ENCODE measurements at regions not wholly inside any gene's neighbourhood (a gene's known extent, or its start where the extent isn't known, plus 50 kb on each side); places are given as distances from the start of the nearest gene placed in this dataset.

DNA sequence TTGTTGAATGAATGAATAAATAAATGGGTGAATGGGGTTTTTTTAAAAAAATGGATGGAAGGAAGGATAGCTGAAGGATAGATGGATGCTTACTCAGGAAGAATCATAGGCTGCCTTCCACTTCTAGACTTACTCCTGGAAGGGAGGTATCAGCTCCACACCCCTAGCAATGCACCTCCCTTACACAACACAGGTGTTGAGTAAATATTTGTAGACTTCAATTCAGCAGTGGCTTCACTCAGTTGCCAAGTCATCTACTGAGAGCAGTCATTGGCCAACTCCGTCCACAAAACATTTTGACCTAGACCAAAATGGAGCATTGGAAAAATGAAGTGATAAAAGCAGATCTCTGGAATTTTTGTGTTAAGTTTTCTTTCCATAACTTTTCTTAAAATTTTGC is 65.5 kb upstream of the ST8SIA2 start:
- no peaks in the 10 kb centered on the region for H3K36me3 ChIP-seq (ENCODE audit: insufficient read depth, low read length)
- DNase-seq (ENCODE audit: low read depth) (no peak), FAIRE-seq (no peak)
- H3K27me3 ChIP-seq (ENCODE audit: insufficient read depth, low read length), result peaks cover 2% of the 10 kb centered on the region
- H3K4me2 ChIP-seq (ENCODE audit: low read length), result no peak overlapping the region
- no peak overlapping the region for H3K9ac ChIP-seq (ENCODE audit: low read length)
- Mint-ChIP-seq H3K27me3 (ENCODE audit: low read depth, unreplicated experiment) (peaks cover 13% of the 10 kb centered on the region), H3K9me3 (ENCODE audit: unreplicated experiment) (peaks cover 7% of the 10 kb centered on the region), H3K4me1 (ENCODE audit: low read depth, unreplicated experiment) (no peaks in the 10 kb centered on the region), H3K36me3 (ENCODE audit: low read depth, unreplicated experiment) (no peaks in the 10 kb centered on the region), H3K4me3 (ENCODE audit: unreplicated experiment) (no peak overlapping the region), H3K27ac (ENCODE audit: unreplicated experiment) (no peak overlapping the region)
- H3K4me3 ChIP-seq (ENCODE audit: insufficient read depth, low read depth, low read length), result no peak overlapping the region
- TF ChIP-seq, protein P1, sequence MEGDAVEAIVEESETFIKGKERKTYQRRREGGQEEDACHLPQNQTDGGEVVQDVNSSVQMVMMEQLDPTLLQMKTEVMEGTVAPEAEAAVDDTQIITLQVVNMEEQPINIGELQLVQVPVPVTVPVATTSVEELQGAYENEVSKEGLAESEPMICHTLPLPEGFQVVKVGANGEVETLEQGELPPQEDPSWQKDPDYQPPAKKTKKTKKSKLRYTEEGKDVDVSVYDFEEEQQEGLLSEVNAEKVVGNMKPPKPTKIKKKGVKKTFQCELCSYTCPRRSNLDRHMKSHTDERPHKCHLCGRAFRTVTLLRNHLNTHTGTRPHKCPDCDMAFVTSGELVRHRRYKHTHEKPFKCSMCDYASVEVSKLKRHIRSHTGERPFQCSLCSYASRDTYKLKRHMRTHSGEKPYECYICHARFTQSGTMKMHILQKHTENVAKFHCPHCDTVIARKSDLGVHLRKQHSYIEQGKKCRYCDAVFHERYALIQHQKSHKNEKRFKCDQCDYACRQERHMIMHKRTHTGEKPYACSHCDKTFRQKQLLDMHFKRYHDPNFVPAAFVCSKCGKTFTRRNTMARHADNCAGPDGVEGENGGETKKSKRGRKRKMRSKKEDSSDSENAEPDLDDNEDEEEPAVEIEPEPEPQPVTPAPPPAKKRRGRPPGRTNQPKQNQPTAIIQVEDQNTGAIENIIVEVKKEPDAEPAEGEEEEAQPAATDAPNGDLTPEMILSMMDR (IDR thresholded peaks at IDR 0.05; ENCODE audit: insufficient read depth, low read depth, low read length), result no peak
- no peak for TF ChIP-seq EZH2 (IDR thresholded peaks at IDR 0.05; ENCODE audit: insufficient read depth, low read length)
- H3K79me2 ChIP-seq (ENCODE audit: insufficient read depth, low read length), result no peaks in the 10 kb centered on the region
- peaks cover 5% of the 10 kb centered on the region for H3K9me3 ChIP-seq (ENCODE audit: insufficient read depth, low read depth, low read length)
- no peaks in the 10 kb centered on the region for H3K4me1 ChIP-seq (ENCODE audit: insufficient read depth, low read length)
- H2AFZ ChIP-seq (ENCODE audit: low read depth, low read length), result no peak overlapping the region
- H4K20me1 ChIP-seq (ENCODE audit: insufficient read depth, low read length), result no peaks in the 10 kb centered on the region
- no peak overlapping the region for H3K27ac ChIP-seq (ENCODE audit: low read depth, low read length)

DNA sequence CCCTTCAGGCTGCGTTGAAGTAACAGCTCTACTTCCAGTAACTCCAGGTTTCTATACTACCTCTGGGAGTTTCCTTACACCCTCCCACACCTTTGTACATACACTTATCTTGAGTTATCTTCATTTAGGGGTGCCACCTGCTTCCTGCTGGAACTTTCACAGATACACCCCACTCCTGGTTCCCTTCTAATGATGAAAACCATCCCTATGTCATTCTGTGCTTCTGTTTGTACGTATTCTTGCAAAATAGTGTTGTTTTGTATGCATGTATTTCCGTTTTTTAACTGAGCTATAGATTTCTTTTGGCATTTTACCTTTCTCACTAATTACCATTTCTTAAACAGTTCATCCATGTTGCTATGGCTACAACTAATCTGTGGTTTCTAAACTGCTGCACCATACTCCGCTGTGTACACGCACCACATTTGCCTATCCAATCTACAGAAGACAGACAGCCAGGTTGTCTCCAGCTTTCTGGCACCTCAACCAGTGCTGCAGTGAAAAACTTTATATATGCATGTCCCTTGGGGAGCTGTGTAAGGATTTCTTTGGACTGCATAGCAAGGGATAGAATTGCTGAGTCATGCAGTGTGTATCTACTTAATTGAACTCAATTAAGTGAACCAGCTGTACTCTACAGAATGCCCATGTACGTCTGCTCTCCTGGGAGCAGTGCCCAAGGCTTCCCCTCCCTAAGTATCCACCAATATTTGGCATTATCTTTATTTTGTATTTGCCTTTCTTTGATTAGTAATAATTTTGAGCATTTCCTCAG is 61.4 kb upstream of the ST8SIA2 start:
- no peaks in the 10 kb centered on the region for H4K20me1 ChIP-seq (ENCODE audit: insufficient read depth, low read length)
- DNase-seq (ENCODE audit: low read depth), result no peak
- no peak overlapping the region for H3K27ac Mint-ChIP-seq (ENCODE audit: unreplicated experiment)
- H3K27me3 ChIP-seq (ENCODE audit: insufficient read depth, low read length), result no peaks in the 10 kb centered on the region
- H3K4me3 ChIP-seq (ENCODE audit: insufficient read depth, low read depth, low read length), result no peak overlapping the region
- H3K9me3 ChIP-seq (ENCODE audit: insufficient read depth, low read depth, low read length), result peaks cover 5% of the 10 kb centered on the region
- no peak overlapping the region for H3K27ac ChIP-seq (ENCODE audit: low read depth, low read length)
- no peak overlapping the region for H3K4me3 Mint-ChIP-seq (ENCODE audit: unreplicated experiment)
- H3K36me3 ChIP-seq (ENCODE audit: insufficient read depth, low read length), result no peaks in the 10 kb centered on the region
- H3K4me1 ChIP-seq (ENCODE audit: insufficient read depth, low read length), result no peaks in the 10 kb centered on the region
- no peaks in the 10 kb centered on the region for H3K79me2 ChIP-seq (ENCODE audit: insufficient read depth, low read length)
- H3K4me1 Mint-ChIP-seq (ENCODE audit: low read depth, unreplicated experiment), result no peaks in the 10 kb centered on the region
- peaks cover 8% of the 10 kb centered on the region for H3K9me3 Mint-ChIP-seq (ENCODE audit: unreplicated experiment)
- TF ChIP-seq, protein P1 (IDR thresholded peaks at IDR 0.05; ENCODE audit: insufficient read depth, low read depth, low read length), result no peak
- no peak for TF ChIP-seq EZH2 (IDR thresholded peaks at IDR 0.05; ENCODE audit: insufficient read depth, low read length)
- H3K27me3 Mint-ChIP-seq (ENCODE audit: low read depth, unreplicated experiment), result peaks cover 33% of the 10 kb centered on the region
- no peak for FAIRE-seq
- H2AFZ ChIP-seq (ENCODE audit: low read depth, low read length), result no peak overlapping the region
- H3K4me2 ChIP-seq (ENCODE audit: low read length), result no peak overlapping the region
- no peak overlapping the region for H3K9ac ChIP-seq (ENCODE audit: low read length)
- no peaks in the 10 kb centered on the region for H3K36me3 Mint-ChIP-seq (ENCODE audit: low read depth, unreplicated experiment)

DNA sequence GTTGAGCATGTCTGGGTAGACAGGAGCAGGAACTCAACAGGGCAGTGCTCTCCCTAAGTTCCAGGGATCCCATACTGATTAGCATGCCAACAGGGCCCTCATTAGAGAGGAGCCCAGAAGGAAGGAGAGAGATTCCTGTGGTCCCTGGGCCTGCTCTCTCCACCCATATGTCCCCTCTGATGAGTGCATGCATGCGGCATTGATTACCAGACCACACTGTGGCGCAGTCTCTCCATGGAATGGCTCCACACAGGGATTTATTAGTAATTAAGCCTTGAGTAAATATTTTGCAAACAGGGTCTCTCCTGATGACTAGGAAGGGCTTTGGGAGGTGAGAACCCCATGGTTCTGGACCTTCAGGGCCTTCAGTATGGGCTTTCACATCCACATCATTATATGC is 60.0 kb upstream of the ST8SIA2 start:
- H3K4me3 ChIP-seq (ENCODE audit: insufficient read depth, low read depth, low read length), result no peak overlapping the region
- no peak for DNase-seq (ENCODE audit: low read depth)
- H3K4me1 ChIP-seq (ENCODE audit: insufficient read depth, low read length), result no peaks in the 10 kb centered on the region
- Mint-ChIP-seq H3K27ac (ENCODE audit: unreplicated experiment) (no peak overlapping the region), H3K4me3 (ENCODE audit: unreplicated experiment) (no peak overlapping the region), H3K9me3 (ENCODE audit: unreplicated experiment) (peaks cover 8% of the 10 kb centered on the region), H3K36me3 (ENCODE audit: low read depth, unreplicated experiment) (no peaks in the 10 kb centered on the region), H3K4me1 (ENCODE audit: low read depth, unreplicated experiment) (no peaks in the 10 kb centered on the region), H3K27me3 (ENCODE audit: low read depth, unreplicated experiment) (peaks cover 30% of the 10 kb centered on the region)
- H3K36me3 ChIP-seq (ENCODE audit: insufficient read depth, low read length), result no peaks in the 10 kb centered on the region
- H3K4me2 ChIP-seq (ENCODE audit: low read length), result no peak overlapping the region
- no peaks in the 10 kb centered on the region for H3K79me2 ChIP-seq (ENCODE audit: insufficient read depth, low read length)
- no peaks in the 10 kb centered on the region for H3K27me3 ChIP-seq (ENCODE audit: insufficient read depth, low read length)
- FAIRE-seq, result no peak
- no peaks in the 10 kb centered on the region for H4K20me1 ChIP-seq (ENCODE audit: insufficient read depth, low read length)
- no peak for TF ChIP-seq EZH2 (IDR thresholded peaks at IDR 0.05; ENCODE audit: insufficient read depth, low read length)
- TF ChIP-seq, protein P1 (IDR thresholded peaks at IDR 0.05; ENCODE audit: insufficient read depth, low read depth, low read length), result no peak
- no peak overlapping the region for H2AFZ ChIP-seq (ENCODE audit: low read depth, low read length)
- H3K9me3 ChIP-seq (ENCODE audit: insufficient read depth, low read depth, low read length), result peaks cover 5% of the 10 kb centered on the region
- H3K27ac ChIP-seq (ENCODE audit: low read depth, low read length), result no peak overlapping the region
- H3K9ac ChIP-seq (ENCODE audit: low read length), result no peak overlapping the region
